ENCODE measurements at regions not wholly inside any gene's neighbourhood (a gene's known extent, or its start where the extent isn't known, plus 50 kb on each side); places are given as distances from the start of the nearest gene placed in this dataset.

- Histone ChIP-seq H3K36me3 (replicated peaks) (no peaks in the 10 kb centered on the region), H3K4me3 (no peak overlapping the region), H3K4me1 (no peaks in the 10 kb centered on the region), H3K9me3 (no peaks in the 10 kb centered on the region), H3K27me3 (ENCODE audit: low read depth) (peaks cover 5% of the 10 kb centered on the region; the same call in 1 of the 2 replicates)
- in situ Hi-C loops (cut with MboI; ENCODE audit: low sequenced_read_pairs), result no loop called here
- DNase-seq (ENCODE audit: low spot score in 2 of 2), result no peak
Observed at GRCh38 chr15:60215225-60215963, 182.4 kb downstream of the ANXA2 start.

GRCh38 chr15:60217161-60217560 is 180.6 kb downstream of the ANXA2 start:
- Histone ChIP-seq H3K9me3 (no peaks in the 10 kb centered on the region), H3K4me1 (no peaks in the 10 kb centered on the region), H3K4me3 (no peak overlapping the region), H3K36me3 (replicated peaks) (no peaks in the 10 kb centered on the region), H3K27me3 (ENCODE audit: low read depth) (peaks cover 11% of the 10 kb centered on the region)
- in situ Hi-C loops (cut with MboI; ENCODE audit: low sequenced_read_pairs), result no loop called here
- no peak for DNase-seq (ENCODE audit: low spot score in 2 of 2)

GRCh38 chr15:60218256-60218655 is 179.5 kb downstream of the ANXA2 start:
- in situ Hi-C loops (cut with MboI; ENCODE audit: low sequenced_read_pairs), result no loop called here
- peaks cover 11% of the 10 kb centered on the region for H3K27me3 ChIP-seq (ENCODE audit: low read depth)
- no peak overlapping the region for H3K4me3 ChIP-seq
- no peaks in the 10 kb centered on the region for H3K36me3 ChIP-seq (replicated peaks)
- no peaks in the 10 kb centered on the region for H3K9me3 ChIP-seq
- DNase-seq (ENCODE audit: low spot score in 2 of 2), result no peak
- H3K4me1 ChIP-seq, result no peaks in the 10 kb centered on the region

- H3K27me3 ChIP-seq (ENCODE audit: low read depth), result peaks cover 16% of the 10 kb centered on the region
- no peak for DNase-seq (ENCODE audit: low spot score in 2 of 2)
- H3K9me3 ChIP-seq, result no peaks in the 10 kb centered on the region
- no peaks in the 10 kb centered on the region for H3K36me3 ChIP-seq (replicated peaks)
- no peak overlapping the region for H3K4me3 ChIP-seq
- no peaks in the 10 kb centered on the region for H3K4me1 ChIP-seq
- in situ Hi-C loops (cut with MboI; ENCODE audit: low sequenced_read_pairs), result no loop called here
Observed at GRCh38 chr15:60219866-60220265, 177.9 kb downstream of the ANXA2 start.

- Histone ChIP-seq H3K4me3 (no peak overlapping the region), H3K4me1 (no peaks in the 10 kb centered on the region), H3K36me3 (replicated peaks) (no peaks in the 10 kb centered on the region), H3K9me3 (no peaks in the 10 kb centered on the region), H3K27me3 (ENCODE audit: low read depth) (peaks cover 21% of the 10 kb centered on the region)
- in situ Hi-C loops (cut with MboI; ENCODE audit: low sequenced_read_pairs), result no loop called here
- DNase-seq (ENCODE audit: low spot score in 2 of 2), result no peak
Observed at GRCh38 chr15:60221356-60221755, 176.4 kb downstream of the ANXA2 start.

- DNase-seq (ENCODE audit: low spot score in 2 of 2), result no peak
- H3K27me3 ChIP-seq (ENCODE audit: low read depth), result peaks cover 21% of the 10 kb centered on the region
- no peaks in the 10 kb centered on the region for H3K36me3 ChIP-seq (replicated peaks)
- no peaks in the 10 kb centered on the region for H3K9me3 ChIP-seq
- no peak overlapping the region for H3K4me3 ChIP-seq
- in situ Hi-C loops (cut with MboI; ENCODE audit: low sequenced_read_pairs), result no loop called here
- no peaks in the 10 kb centered on the region for H3K4me1 ChIP-seq
Observed at GRCh38 chr15:60222404-60222803, 175.4 kb downstream of the ANXA2 start.

GRCh38 chr15:60223176-60223575 is 174.6 kb downstream of the ANXA2 start:
- H3K27me3 ChIP-seq (ENCODE audit: low read depth), result peaks cover 19% of the 10 kb centered on the region
- no peak for DNase-seq (ENCODE audit: low spot score in 2 of 2)

GRCh38 chr15:60226924-60227323 is 170.9 kb downstream of the ANXA2 start:
- Histone ChIP-seq H3K9me3 (no peaks in the 10 kb centered on the region), H3K27me3 (ENCODE audit: low read depth) (peaks cover 13% of the 10 kb centered on the region; the same call in 1 of the 2 replicates), H3K36me3 (replicated peaks) (no peaks in the 10 kb centered on the region), H3K4me1 (no peaks in the 10 kb centered on the region), H3K4me3 (no peak overlapping the region)
- no peak for DNase-seq (ENCODE audit: low spot score in 2 of 2)
- in situ Hi-C loops (cut with MboI; ENCODE audit: low sequenced_read_pairs), result no loop called here

More at GRCh38 chr15:60223176-60223575, 174.6 kb downstream of the ANXA2 start:
- no peaks in the 10 kb centered on the region for H3K36me3 ChIP-seq (replicated peaks)
- no peaks in the 10 kb centered on the region for H3K9me3 ChIP-seq
- no peaks in the 10 kb centered on the region for H3K4me1 ChIP-seq
- in situ Hi-C loops (cut with MboI; ENCODE audit: low sequenced_read_pairs), result no loop called here
- H3K4me3 ChIP-seq, result no peak overlapping the region

GRCh38 chr15:60228101-60228500 is 169.7 kb downstream of the ANXA2 start:
- Histone ChIP-seq H3K4me1 (no peaks in the 10 kb centered on the region), H3K4me3 (no peak overlapping the region), H3K36me3 (replicated peaks) (no peaks in the 10 kb centered on the region), H3K9me3 (no peaks in the 10 kb centered on the region), H3K27me3 (ENCODE audit: low read depth) (peaks cover 19% of the 10 kb centered on the region; the same call in 1 of the 2 replicates)
- no peak for DNase-seq (ENCODE audit: low spot score in 2 of 2)
- in situ Hi-C loops (cut with MboI; ENCODE audit: low sequenced_read_pairs), result no loop called here

GRCh38 chr15:60228619-60229018 is 169.2 kb downstream of the ANXA2 start:
- in situ Hi-C loops (cut with MboI; ENCODE audit: low sequenced_read_pairs), result no loop called here
- Histone ChIP-seq H3K36me3 (replicated peaks) (no peaks in the 10 kb centered on the region), H3K27me3 (ENCODE audit: low read depth) (peaks cover 19% of the 10 kb centered on the region; the same call in 1 of the 2 replicates), H3K4me1 (no peaks in the 10 kb centered on the region), H3K4me3 (no peak overlapping the region), H3K9me3 (no peaks in the 10 kb centered on the region)
- no peak for DNase-seq (ENCODE audit: low spot score in 2 of 2)

- Histone ChIP-seq H3K27me3 (ENCODE audit: low read depth) (peaks cover 8% of the 10 kb centered on the region; the same call in 1 of the 2 replicates), H3K4me1 (no peaks in the 10 kb centered on the region), H3K4me3 (no peak overlapping the region), H3K36me3 (replicated peaks) (no peaks in the 10 kb centered on the region), H3K9me3 (no peaks in the 10 kb centered on the region)
- DNase-seq (ENCODE audit: low spot score in 2 of 2), result no peak
- in situ Hi-C loops (cut with MboI; ENCODE audit: low sequenced_read_pairs), result no loop called here
Observed at GRCh38 chr15:60235951-60236710, 161.7 kb downstream of the ANXA2 start.

GRCh38 chr15:60237446-60237845 is 160.3 kb downstream of the ANXA2 start:
- DNase-seq (ENCODE audit: low spot score in 2 of 2), result peak in 1 of 2 experiments; percentile 14
- in situ Hi-C loops (cut with MboI; ENCODE audit: low sequenced_read_pairs), result no loop called here

GRCh38 chr15:60243769-60244168 is 154.0 kb downstream of the ANXA2 start:
- Histone ChIP-seq H3K36me3 (replicated peaks) (no peaks in the 10 kb centered on the region), H3K4me1 (no peaks in the 10 kb centered on the region), H3K9me3 (peaks cover 2% of the 10 kb centered on the region; the same call in 1 of the 2 replicates), H3K27me3 (ENCODE audit: low read depth) (peaks cover 8% of the 10 kb centered on the region; the same call in 1 of the 2 replicates), H3K4me3 (no peak overlapping the region)
- in situ Hi-C loops (cut with MboI; ENCODE audit: low sequenced_read_pairs), result no loop called here
- DNase-seq (ENCODE audit: low spot score in 2 of 2), result no peak

More at GRCh38 chr15:60237446-60237845, 160.3 kb downstream of the ANXA2 start:
- Histone ChIP-seq H3K36me3 (replicated peaks) (no peaks in the 10 kb centered on the region), H3K4me3 (no peak overlapping the region), H3K4me1 (no peaks in the 10 kb centered on the region), H3K9me3 (no peaks in the 10 kb centered on the region; the same call in 1 of the 2 replicates), H3K27me3 (ENCODE audit: low read depth) (0 out of 2 replicates have a peak, but pooled peaks cover 6% of the 10 kb centered on the region)

GRCh38 chr15:60244813-60245212 is 153.0 kb downstream of the ANXA2 start:
- DNase-seq (ENCODE audit: low spot score in 2 of 2), result no peak
- peaks cover 2% of the 10 kb centered on the region; the same call in 1 of the 2 replicates for H3K9me3 ChIP-seq
- no peak overlapping the region for H3K4me3 ChIP-seq
- no peaks in the 10 kb centered on the region for H3K4me1 ChIP-seq
- in situ Hi-C loops (cut with MboI; ENCODE audit: low sequenced_read_pairs), result no loop called here
- H3K27me3 ChIP-seq (ENCODE audit: low read depth), result peaks cover 11% of the 10 kb centered on the region
- no peaks in the 10 kb centered on the region for H3K36me3 ChIP-seq (replicated peaks)

Data from HAP-1 (cell line).